Activated T-helper 17 cell treated with anti-CD3 and anti-CD28 coated beads, Interleukin-2, amount 50 U/mL, for 72 hours (primary cell): ENCODE measurements at regions not wholly inside any gene's neighbourhood (a gene's known extent, or its start where the extent isn't known, plus 50 kb on each side); places are given as distances from the start of the nearest gene placed in this dataset.
"Not testable (repeated sequence)": the region's sequence is repeated elsewhere in the genome, so short reads cannot be mapped to it uniquely, and the experiment has no call there.

Experiments used
- ATAC-seq: fragments of 150-1000 bp; cut with Tn5 transposase; replicated peaks from 2 replicates; pipeline ENCODE4 v1.10.0; 2021; ENCODE audit warnings: mild to moderate bottlenecking, moderate library complexity
- H3K27ac Mint-ChIP-seq: one replicate; pipeline ENCODE4 v1.8.0; 2022; ENCODE audit warnings: mixed read lengths
- H3K27me3 Mint-ChIP-seq: one replicate; pipeline ENCODE4 v1.8.0; 2022; ENCODE audit warnings: mixed read lengths
- H3K36me3 Mint-ChIP-seq: one replicate; pipeline ENCODE4 v1.8.0; 2022; ENCODE audit warnings: low read depth, mild to moderate bottlenecking, mixed read lengths
- H3K4me1 Mint-ChIP-seq: one replicate; pipeline ENCODE4 v1.8.0; 2022; ENCODE audit warnings: mixed read lengths
- H3K4me3 Mint-ChIP-seq: one replicate; pipeline ENCODE4 v1.8.0; 2022; ENCODE audit warnings: mild to moderate bottlenecking, mixed read lengths
- H3K9me3 Mint-ChIP-seq: one replicate; pipeline ENCODE4 v1.8.0; 2022; ENCODE audit warnings: mixed read lengths

GRCh38 chr11:33982661-33983060, 68.9 kb upstream of the CAPRIN1 start:
- H3K9me3 Mint-ChIP-seq = no peaks in the 10 kb centered on the region
- no peak for ATAC-seq
- no peak overlapping the region for H3K4me3 Mint-ChIP-seq
- H3K36me3 Mint-ChIP-seq = no peaks in the 10 kb centered on the region
- H3K4me1 Mint-ChIP-seq = no peaks in the 10 kb centered on the region
- H3K27me3 Mint-ChIP-seq = peaks cover 8% of the 10 kb centered on the region
- H3K27ac Mint-ChIP-seq = no peak overlapping the region

GRCh38 chr11:33980897-33981296, 70.6 kb upstream of the CAPRIN1 start:
- Mint-ChIP-seq H3K36me3 (no peaks in the 10 kb centered on the region), H3K4me3 (no peak overlapping the region), H3K9me3 (no peaks in the 10 kb centered on the region), H3K27ac (no peak overlapping the region), H3K27me3 (peaks cover 8% of the 10 kb centered on the region), H3K4me1 (no peaks in the 10 kb centered on the region)
- no peak for ATAC-seq

GRCh38 chr11:33978376-33978775, 73.2 kb upstream of the CAPRIN1 start:
- H3K36me3 Mint-ChIP-seq = no peaks in the 10 kb centered on the region
- H3K4me3 Mint-ChIP-seq = no peak overlapping the region
- peaks cover 6% of the 10 kb centered on the region for H3K27me3 Mint-ChIP-seq
- no peak for ATAC-seq
- no peaks in the 10 kb centered on the region for H3K4me1 Mint-ChIP-seq
- no peaks in the 10 kb centered on the region for H3K9me3 Mint-ChIP-seq
- H3K27ac Mint-ChIP-seq = no peak overlapping the region

- H3K27me3 Mint-ChIP-seq = peaks cover 6% of the 10 kb centered on the region
- H3K4me1 Mint-ChIP-seq = no peaks in the 10 kb centered on the region
- H3K9me3 Mint-ChIP-seq = no peaks in the 10 kb centered on the region
- H3K4me3 Mint-ChIP-seq = no peak overlapping the region
- H3K27ac Mint-ChIP-seq = no peak overlapping the region
- no peak for ATAC-seq
- no peaks in the 10 kb centered on the region for H3K36me3 Mint-ChIP-seq
Measured at GRCh38 chr11:33977676-33978075, 73.9 kb upstream of the CAPRIN1 start.

- ATAC-seq = no peak
- Mint-ChIP-seq H3K4me3 (no peak overlapping the region), H3K4me1 (no peaks in the 10 kb centered on the region), H3K27me3 (peaks cover 6% of the 10 kb centered on the region), H3K9me3 (no peaks in the 10 kb centered on the region), H3K27ac (no peak overlapping the region), H3K36me3 (no peaks in the 10 kb centered on the region)
Measured at GRCh38 chr11:33976495-33977199, 74.9 kb upstream of the CAPRIN1 start.

- H3K4me1 Mint-ChIP-seq = no peaks in the 10 kb centered on the region
Measured at GRCh38 chr11:33974804-33975203, 76.7 kb upstream of the CAPRIN1 start.

GRCh38 chr11:33971530-33971929, 79.7 kb upstream of the LMO2 start:
- not testable (repeated sequence) for H3K4me3 Mint-ChIP-seq, H3K27ac Mint-ChIP-seq, H3K9me3 Mint-ChIP-seq, H3K36me3 Mint-ChIP-seq, H3K4me1 Mint-ChIP-seq, ATAC-seq
- H3K27me3 Mint-ChIP-seq = peaks cover 11% of the 10 kb centered on the region

More at GRCh38 chr11:33974804-33975203, 76.7 kb upstream of the CAPRIN1 start:
- H3K4me3 Mint-ChIP-seq = no peak overlapping the region
- no peak overlapping the region for H3K27ac Mint-ChIP-seq
- no peaks in the 10 kb centered on the region for H3K36me3 Mint-ChIP-seq
- peaks cover 4% of the 10 kb centered on the region for H3K27me3 Mint-ChIP-seq
- no peak for ATAC-seq
- no peaks in the 10 kb centered on the region for H3K9me3 Mint-ChIP-seq

- H3K36me3 Mint-ChIP-seq = no peaks in the 10 kb centered on the region
- no peak for ATAC-seq
- peaks cover 13% of the 10 kb centered on the region for H3K27me3 Mint-ChIP-seq
- no peak overlapping the region for H3K4me3 Mint-ChIP-seq
- no peak overlapping the region for H3K27ac Mint-ChIP-seq
- H3K9me3 Mint-ChIP-seq = no peaks in the 10 kb centered on the region
- no peaks in the 10 kb centered on the region for H3K4me1 Mint-ChIP-seq
Measured at GRCh38 chr11:33970984-33971466, 79.1 kb upstream of the LMO2 start.

- Mint-ChIP-seq H3K9me3 (no peaks in the 10 kb centered on the region), H3K4me1 (no peaks in the 10 kb centered on the region), H3K27me3 (peaks cover 26% of the 10 kb centered on the region), H3K36me3 (no peaks in the 10 kb centered on the region), H3K27ac (no peak overlapping the region), H3K4me3 (no peak overlapping the region)
- no peak for ATAC-seq
Measured at GRCh38 chr11:33967451-33967850, 75.6 kb upstream of the LMO2 start.

GRCh38 chr11:33965032-33965431, 73.2 kb upstream of the LMO2 start:
- Mint-ChIP-seq H3K4me1 (no peaks in the 10 kb centered on the region), H3K4me3 (no peak overlapping the region), H3K27me3 (peaks cover 32% of the 10 kb centered on the region), H3K36me3 (no peaks in the 10 kb centered on the region), H3K9me3 (no peaks in the 10 kb centered on the region), H3K27ac (no peak overlapping the region)
- ATAC-seq = no peak

GRCh38 chr11:33959855-33960400, 68.1 kb upstream of the LMO2 start:
- no peak overlapping the region for H3K4me3 Mint-ChIP-seq
- H3K27ac Mint-ChIP-seq = no peak overlapping the region
- no peaks in the 10 kb centered on the region for H3K9me3 Mint-ChIP-seq
- peaks cover 27% of the 10 kb centered on the region for H3K27me3 Mint-ChIP-seq
- no peaks in the 10 kb centered on the region for H3K36me3 Mint-ChIP-seq
- no peaks in the 10 kb centered on the region for H3K4me1 Mint-ChIP-seq
- ATAC-seq = no peak

GRCh38 chr11:33957304-33957917, 65.5 kb upstream of the LMO2 start:
- Mint-ChIP-seq H3K36me3 (no peaks in the 10 kb centered on the region), H3K4me1 (no peaks in the 10 kb centered on the region), H3K4me3 (no peak overlapping the region), H3K27ac (no peak overlapping the region), H3K9me3 (no peaks in the 10 kb centered on the region), H3K27me3 (peaks cover 33% of the 10 kb centered on the region)
- no peak for ATAC-seq

GRCh38 chr11:33956611-33957010, 64.7 kb upstream of the LMO2 start:
- H3K36me3 Mint-ChIP-seq = no peaks in the 10 kb centered on the region
- no peaks in the 10 kb centered on the region for H3K4me1 Mint-ChIP-seq
- no peak for ATAC-seq
- H3K4me3 Mint-ChIP-seq = no peak overlapping the region
- H3K27me3 Mint-ChIP-seq = peaks cover 32% of the 10 kb centered on the region
- H3K27ac Mint-ChIP-seq = no peak overlapping the region
- H3K9me3 Mint-ChIP-seq = no peaks in the 10 kb centered on the region

GRCh38 chr11:33953289-33953688, 61.4 kb upstream of the LMO2 start:
- H3K27me3 Mint-ChIP-seq = peaks cover 24% of the 10 kb centered on the region
- no peaks in the 10 kb centered on the region for H3K4me1 Mint-ChIP-seq
- no peaks in the 10 kb centered on the region for H3K9me3 Mint-ChIP-seq
- ATAC-seq = no peak
- no peak overlapping the region for H3K27ac Mint-ChIP-seq
- no peak overlapping the region for H3K4me3 Mint-ChIP-seq
- H3K36me3 Mint-ChIP-seq = no peaks in the 10 kb centered on the region

GRCh38 chr11:33952805-33953204, 60.9 kb upstream of the LMO2 start:
- H3K9me3 Mint-ChIP-seq = no peaks in the 10 kb centered on the region
- H3K27ac Mint-ChIP-seq = no peak overlapping the region
- no peak overlapping the region for H3K4me3 Mint-ChIP-seq
- H3K27me3 Mint-ChIP-seq = peaks cover 24% of the 10 kb centered on the region
- no peak for ATAC-seq
- no peaks in the 10 kb centered on the region for H3K4me1 Mint-ChIP-seq
- H3K36me3 Mint-ChIP-seq = no peaks in the 10 kb centered on the region
